Subcutaneous abdominal adipose tissue (tissue), 5 donors: ENCODE measurements at regions not wholly inside any gene's neighbourhood (a gene's known extent, or its start where the extent isn't known, plus 50 kb on each side); places are given as distances from the start of the nearest gene placed in this dataset.

Source experiments
- H3K27ac ChIP-seq: one replicate; pipeline ENCODE4 v1.7.0; 2013; ENCODE audit warnings: low read depth, mild to moderate bottlenecking, inconsistent platforms, low read length, moderate library complexity
- H3K27me3 ChIP-seq, 5 donors: one replicate each; pipeline ENCODE4 v1.7.0; 2013; ENCODE audit warnings: low read length in 5 of 5, inconsistent platforms in 1 of 5; ENCODE audit not compliant: control insufficient read depth in 5 of 5, insufficient read depth in 4 of 5
- H3K36me3 ChIP-seq, 5 donors: one replicate each; pipeline ENCODE4 v1.7.0; 2013; ENCODE audit warnings: low read length in 5 of 5; ENCODE audit not compliant: control insufficient read depth in 5 of 5, insufficient read depth in 5 of 5
- H3K4me1 ChIP-seq, 5 donors: one replicate each; pipeline ENCODE4 v1.7.0; 2013; ENCODE audit warnings: low read length in 5 of 5, mild to moderate bottlenecking in 3 of 5, moderate library complexity in 1 of 5; ENCODE audit not compliant: control insufficient read depth in 5 of 5, insufficient read depth in 5 of 5
- H3K4me3 ChIP-seq, 5 donors: one replicate each; pipeline ENCODE4 v1.7.0; 2013; ENCODE audit warnings: low read length in 5 of 5, low read depth in 1 of 5
- H3K9ac ChIP-seq, 5 donors: one replicate each; pipeline ENCODE4 v1.7.0; 2013; ENCODE audit warnings: low read length in 5 of 5, mild to moderate bottlenecking in 4 of 5, moderate library complexity in 3 of 5
- H3K9me3 ChIP-seq, 5 donors: one replicate each; pipeline ENCODE4 v1.7.0; 2013; ENCODE audit warnings: low read length in 5 of 5; ENCODE audit not compliant: control insufficient read depth in 5 of 5
- donor health status: healthy.
- donor health status: healthy.
- donor health status: healthy.
- donor health status: healthy.
- donor health status: healthy.

DNA sequence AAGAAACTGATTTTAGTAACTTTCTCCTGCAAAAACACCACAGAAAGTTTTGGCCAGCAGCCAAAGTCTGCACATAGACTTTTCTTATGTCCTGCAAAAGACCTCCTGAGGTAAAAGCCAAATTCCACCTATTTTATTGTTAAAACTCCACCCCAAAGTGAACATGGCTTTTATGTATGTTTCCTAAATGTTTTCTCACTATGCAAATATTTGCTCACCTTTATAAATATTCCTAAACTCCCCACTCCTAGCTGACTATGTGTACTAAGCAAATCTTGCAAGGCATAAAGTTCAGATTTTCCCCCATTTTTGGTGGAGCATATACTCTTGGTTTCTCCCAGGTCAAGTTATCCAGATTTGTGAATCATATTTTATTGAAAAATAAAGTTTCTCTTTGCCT lies 446.2 kb downstream of the DNAH5 start:
- Histone ChIP-seq H3K9ac (no peak overlapping the region), H3K27me3 (no peaks in the 10 kb centered on the region), H3K4me3 (no peak overlapping the region), H3K9me3 (peaks cover 0 to 2% (median 0%) of the 10 kb centered on the region in 5 donors), H3K36me3 (no peaks in the 10 kb centered on the region), H3K27ac (no peak overlapping the region), H3K4me1 (no peaks in the 10 kb centered on the region)

DNA sequence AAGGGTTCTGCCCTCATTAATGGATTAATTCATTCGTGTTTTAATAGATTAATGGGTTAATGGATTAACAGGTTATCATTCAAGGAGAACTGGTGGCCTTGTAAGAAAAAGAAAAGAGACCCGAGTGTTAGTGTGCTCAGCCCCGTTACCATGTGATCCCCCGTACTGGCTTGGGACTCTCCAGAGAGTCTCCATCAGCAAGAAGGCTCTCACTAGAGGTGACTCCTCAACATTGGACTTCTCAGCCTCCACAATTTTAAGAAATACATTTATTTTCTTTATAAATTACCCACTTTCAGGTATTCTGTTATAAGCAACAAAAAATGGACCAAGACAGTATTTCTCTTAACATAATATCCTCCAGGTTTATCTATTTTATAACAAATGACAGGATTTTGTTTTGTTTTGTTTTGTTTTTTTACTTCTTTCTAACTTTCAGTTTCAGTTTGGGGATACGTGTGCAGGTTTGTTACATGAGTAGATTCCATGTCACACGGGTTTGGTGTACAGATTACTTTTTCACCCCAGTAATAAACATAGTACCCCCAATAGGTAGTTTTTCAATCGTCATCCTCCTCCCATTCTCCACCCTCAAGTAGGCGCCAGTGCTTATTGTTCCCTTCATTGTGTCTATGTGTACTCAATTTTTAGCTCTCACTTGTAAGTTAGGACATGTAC lies 456.1 kb downstream of the DNAH5 start:
- Histone ChIP-seq H3K9ac (no peak overlapping the region), H3K9me3 (no peaks in the 10 kb centered on the region), H3K27me3 (no peaks in the 10 kb centered on the region), H3K27ac (no peak overlapping the region), H3K36me3 (no peaks in the 10 kb centered on the region), H3K4me1 (no peaks in the 10 kb centered on the region), H3K4me3 (no peak overlapping the region)

GRCh38 chr5:13480834-13481233 lies 463.7 kb downstream of the DNAH5 start:
- no peaks in the 10 kb centered on the region for H3K9me3 ChIP-seq
- H3K27ac ChIP-seq, result no peak overlapping the region
- H3K36me3 ChIP-seq, result no peaks in the 10 kb centered on the region
- H3K4me3 ChIP-seq, result no peak overlapping the region
- no peak overlapping the region for H3K9ac ChIP-seq
- peaks cover 0 to 2% (median 0%) of the 10 kb centered on the region in 5 donors for H3K27me3 ChIP-seq
- H3K4me1 ChIP-seq, result no peaks in the 10 kb centered on the region

DNA sequence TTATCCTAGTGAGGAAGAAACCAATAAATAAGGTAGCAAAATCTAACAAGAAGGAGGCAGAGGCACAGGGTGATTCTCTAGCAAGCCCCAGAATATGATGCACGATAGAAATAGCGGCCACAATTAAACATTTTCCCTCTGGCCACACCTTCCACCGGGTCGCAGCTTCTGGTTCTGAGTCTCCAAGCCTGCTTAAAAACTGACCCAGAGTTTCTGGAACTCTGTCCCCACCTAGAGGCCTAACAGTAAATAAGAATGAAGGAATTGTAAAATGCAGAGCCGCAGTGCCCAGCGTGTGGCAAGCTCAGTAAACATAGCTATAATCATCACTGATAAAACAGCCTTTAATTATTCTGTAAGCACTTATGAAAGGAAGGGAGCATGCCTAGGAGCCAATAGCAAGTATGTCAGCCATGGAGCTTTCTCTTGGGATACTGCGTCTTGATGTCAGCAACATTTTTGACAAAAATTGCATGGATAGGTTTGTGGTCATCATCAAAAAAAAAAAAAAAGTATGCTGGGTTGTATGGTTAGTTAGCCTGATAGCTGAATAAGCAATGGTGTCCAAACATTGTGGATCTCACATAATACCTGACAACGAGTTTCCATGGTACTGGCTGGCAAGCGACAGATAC lies 465.5 kb downstream of the DNAH5 start:
- Histone ChIP-seq H3K27me3 (peaks cover 0 to 2% (median 0%) of the 10 kb centered on the region in 5 donors), H3K27ac (no peak overlapping the region), H3K9ac (no peak overlapping the region), H3K4me1 (no peaks in the 10 kb centered on the region), H3K9me3 (no peaks in the 10 kb centered on the region), H3K36me3 (no peaks in the 10 kb centered on the region), H3K4me3 (no peak overlapping the region)

GRCh38 chr5:13477118-13477737 lies 467.3 kb downstream of the DNAH5 start:
- peaks cover 0 to 2% (median 0%) of the 10 kb centered on the region in 5 donors for H3K27me3 ChIP-seq
- no peak overlapping the region for H3K27ac ChIP-seq
- no peaks in the 10 kb centered on the region for H3K36me3 ChIP-seq
- no peak overlapping the region for H3K4me3 ChIP-seq
- H3K9ac ChIP-seq, result no peak overlapping the region
- H3K9me3 ChIP-seq, result no peaks in the 10 kb centered on the region
- H3K4me1 ChIP-seq, result no peaks in the 10 kb centered on the region

GRCh38 chr5:13472842-13473241 lies 471.6 kb downstream of the DNAH5 start:
- Histone ChIP-seq H3K9ac (no peak overlapping the region), H3K4me1 (no peaks in the 10 kb centered on the region), H3K27me3 (no peaks in the 10 kb centered on the region), H3K36me3 (no peaks in the 10 kb centered on the region), H3K9me3 (no peaks in the 10 kb centered on the region), H3K27ac (no peak overlapping the region), H3K4me3 (no peak overlapping the region)

- no peak overlapping the region for H3K27ac ChIP-seq
- no peak overlapping the region for H3K4me3 ChIP-seq
- H3K27me3 ChIP-seq, result no peaks in the 10 kb centered on the region
- H3K9me3 ChIP-seq, result no peaks in the 10 kb centered on the region
- no peaks in the 10 kb centered on the region for H3K36me3 ChIP-seq
- H3K9ac ChIP-seq, result no peak overlapping the region
- H3K4me1 ChIP-seq, result no peaks in the 10 kb centered on the region
These were observed 473.5 kb downstream of the DNAH5 start for GRCh38 chr5:13470975-13471374.

GRCh38 chr5:13470263-13470662 lies 474.2 kb downstream of the DNAH5 start:
- Histone ChIP-seq H3K4me3 (no peak overlapping the region), H3K9ac (no peak overlapping the region)

DNA sequence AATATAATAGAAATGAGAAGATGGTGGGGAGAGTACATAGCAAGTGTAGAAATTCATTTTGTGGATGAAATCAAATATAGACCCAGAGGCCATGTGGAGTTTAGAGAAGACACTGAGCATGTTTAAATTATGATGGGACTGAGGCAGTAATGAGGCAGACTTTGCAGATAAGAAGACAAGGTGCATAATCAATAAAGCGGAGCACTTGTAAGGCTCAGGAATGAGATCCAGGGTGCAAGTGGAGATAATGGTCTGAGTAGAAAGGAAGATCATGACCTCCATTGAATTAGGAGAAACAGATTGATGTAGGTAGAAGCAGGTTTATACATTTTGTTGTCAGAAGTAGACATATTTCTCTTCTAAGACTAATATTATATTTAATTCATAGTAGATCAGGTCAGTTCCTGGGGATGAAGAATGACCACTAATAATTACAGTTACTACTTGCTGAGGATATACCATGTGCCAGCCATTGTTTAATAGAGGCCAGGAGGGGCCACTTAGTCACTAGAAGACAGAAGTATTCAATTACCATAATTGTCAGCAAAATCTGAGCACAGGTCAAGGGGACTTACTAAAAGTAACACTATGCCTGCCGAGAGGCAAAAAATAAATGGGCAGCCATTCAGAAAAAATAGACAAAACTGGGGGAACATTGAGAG lies 479.8 kb downstream of the DNAH5 start:
- H3K9ac ChIP-seq, result no peak overlapping the region
- H3K4me1 ChIP-seq, result no peaks in the 10 kb centered on the region
- H3K9me3 ChIP-seq, result no peaks in the 10 kb centered on the region
- no peak overlapping the region for H3K27ac ChIP-seq
- no peak overlapping the region for H3K4me3 ChIP-seq
- no peaks in the 10 kb centered on the region for H3K27me3 ChIP-seq
- no peaks in the 10 kb centered on the region for H3K36me3 ChIP-seq

More at GRCh38 chr5:13470263-13470662, 474.2 kb downstream of the DNAH5 start:
- Histone ChIP-seq H3K27ac (no peak overlapping the region), H3K9me3 (no peaks in the 10 kb centered on the region), H3K4me1 (no peaks in the 10 kb centered on the region), H3K36me3 (no peaks in the 10 kb centered on the region), H3K27me3 (no peaks in the 10 kb centered on the region)

- no peak overlapping the region for H3K27ac ChIP-seq
- H3K9ac ChIP-seq, result no peak overlapping the region
- no peaks in the 10 kb centered on the region for H3K4me1 ChIP-seq
- H3K27me3 ChIP-seq, result no peaks in the 10 kb centered on the region
- no peaks in the 10 kb centered on the region for H3K9me3 ChIP-seq
- H3K4me3 ChIP-seq, result no peak overlapping the region
- no peaks in the 10 kb centered on the region for H3K36me3 ChIP-seq
These were observed 483.9 kb downstream of the DNAH5 start for GRCh38 chr5:13460587-13460986.
